ENCODE measurements at regions not wholly inside any gene's neighbourhood (a gene's known extent, or its start where the extent isn't known, plus 50 kb on each side); places are given as distances from the start of the nearest gene placed in this dataset.

DNA sequence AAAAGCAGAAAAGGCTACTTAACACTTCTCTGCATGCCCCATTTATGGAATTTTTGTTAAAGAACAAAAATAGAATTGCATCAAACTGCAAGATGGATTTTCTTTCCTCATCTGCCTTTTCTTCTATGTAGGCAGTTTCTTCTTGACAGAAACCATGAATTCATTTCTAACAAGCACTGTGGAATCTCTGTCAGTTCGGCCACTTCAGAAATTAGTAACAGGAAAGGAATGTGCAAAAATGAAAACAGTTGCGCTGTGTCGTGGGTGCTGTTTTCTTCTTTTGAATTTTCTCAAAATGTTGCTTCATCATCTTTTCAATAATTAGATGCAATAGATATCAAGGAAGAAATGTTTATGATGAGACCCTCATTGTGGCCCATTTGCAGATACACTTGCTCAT is 151.6 kb downstream of the FOXB1 start:
- TF ChIP-seq, protein P1, sequence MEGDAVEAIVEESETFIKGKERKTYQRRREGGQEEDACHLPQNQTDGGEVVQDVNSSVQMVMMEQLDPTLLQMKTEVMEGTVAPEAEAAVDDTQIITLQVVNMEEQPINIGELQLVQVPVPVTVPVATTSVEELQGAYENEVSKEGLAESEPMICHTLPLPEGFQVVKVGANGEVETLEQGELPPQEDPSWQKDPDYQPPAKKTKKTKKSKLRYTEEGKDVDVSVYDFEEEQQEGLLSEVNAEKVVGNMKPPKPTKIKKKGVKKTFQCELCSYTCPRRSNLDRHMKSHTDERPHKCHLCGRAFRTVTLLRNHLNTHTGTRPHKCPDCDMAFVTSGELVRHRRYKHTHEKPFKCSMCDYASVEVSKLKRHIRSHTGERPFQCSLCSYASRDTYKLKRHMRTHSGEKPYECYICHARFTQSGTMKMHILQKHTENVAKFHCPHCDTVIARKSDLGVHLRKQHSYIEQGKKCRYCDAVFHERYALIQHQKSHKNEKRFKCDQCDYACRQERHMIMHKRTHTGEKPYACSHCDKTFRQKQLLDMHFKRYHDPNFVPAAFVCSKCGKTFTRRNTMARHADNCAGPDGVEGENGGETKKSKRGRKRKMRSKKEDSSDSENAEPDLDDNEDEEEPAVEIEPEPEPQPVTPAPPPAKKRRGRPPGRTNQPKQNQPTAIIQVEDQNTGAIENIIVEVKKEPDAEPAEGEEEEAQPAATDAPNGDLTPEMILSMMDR (IDR thresholded peaks at IDR 0.05; ENCODE audit: extremely low read depth, missing control alignments), result no peak
- DNase-seq (ENCODE audit: low spot score), result no peak

DNA sequence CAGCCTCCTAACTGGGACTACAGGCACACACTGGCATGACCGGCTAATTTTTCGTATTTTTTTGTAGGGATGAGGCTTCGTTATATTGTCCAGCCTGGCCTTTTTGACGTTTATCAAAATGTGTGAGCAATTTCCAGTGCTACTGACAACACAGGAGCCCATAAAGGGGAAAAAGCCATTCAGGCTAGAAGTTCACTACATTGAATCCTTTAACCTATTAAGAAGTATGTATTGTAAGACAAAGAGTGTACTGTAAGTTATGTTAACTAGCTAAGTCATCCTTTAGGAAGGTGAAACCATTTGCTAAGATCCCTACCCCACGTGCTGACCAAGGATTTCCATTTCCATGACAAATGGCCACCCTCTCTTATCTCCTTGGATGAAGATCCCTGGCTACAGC is 156.8 kb downstream of the FOXB1 start:
- TF ChIP-seq, protein P1 (IDR thresholded peaks at IDR 0.05; ENCODE audit: extremely low read depth, missing control alignments), result no peak
- DNase-seq (ENCODE audit: low spot score), result no peak

DNA sequence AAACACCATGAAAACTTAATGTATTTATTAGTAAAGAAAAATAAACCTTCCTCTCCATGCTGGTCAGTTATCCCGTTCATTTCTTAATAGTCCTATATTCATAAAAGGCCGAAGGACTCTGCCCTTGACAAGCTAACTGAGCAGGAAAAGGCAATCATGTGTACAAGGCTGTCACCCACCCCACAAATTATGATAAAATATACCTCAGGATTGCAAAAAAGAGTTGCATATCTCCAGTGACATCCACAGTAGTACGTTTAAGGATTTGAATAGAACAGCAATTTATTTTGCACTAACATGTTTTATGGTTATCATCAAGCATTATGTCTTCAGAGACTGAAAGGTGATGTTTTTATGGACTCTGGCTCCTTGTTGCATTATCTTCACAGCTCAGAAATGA is 157.6 kb downstream of the FOXB1 start:
- no peak for DNase-seq (ENCODE audit: low spot score)
- TF ChIP-seq, protein P1 (IDR thresholded peaks at IDR 0.05; ENCODE audit: extremely low read depth, missing control alignments), result no peak

DNA sequence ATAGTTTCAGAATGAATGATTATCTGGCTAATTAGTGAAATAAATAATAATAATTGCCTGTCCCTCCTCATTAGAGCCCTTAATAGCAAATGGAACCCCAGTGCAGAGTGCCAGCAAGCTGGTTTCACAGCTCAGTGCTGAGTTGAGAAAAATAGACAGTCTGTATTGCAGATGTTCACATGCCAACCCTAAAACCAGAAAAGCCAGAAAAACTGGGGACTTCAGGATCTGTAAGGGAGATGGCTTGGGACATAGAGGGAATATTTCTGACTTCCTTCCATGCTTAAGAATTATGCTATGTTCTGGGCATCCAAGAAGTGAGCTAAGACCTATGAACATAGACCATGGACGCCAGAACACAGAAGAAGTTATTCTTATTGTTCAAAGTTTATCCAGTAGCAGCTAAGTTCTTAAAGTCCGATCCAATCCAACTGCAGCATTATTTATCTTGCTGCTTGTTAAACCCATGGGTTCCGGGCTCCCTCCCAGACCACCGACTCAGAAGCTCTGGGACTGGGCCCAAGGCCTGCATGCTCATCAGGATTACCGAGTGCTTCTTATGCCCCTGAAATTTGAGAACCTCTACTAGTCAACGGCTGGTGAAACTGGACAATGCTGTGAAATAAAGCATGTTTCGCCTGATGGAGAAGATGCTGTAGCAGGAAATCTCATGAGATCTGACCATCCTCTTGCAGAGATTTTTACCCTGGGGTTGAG is 158.3 kb downstream of the FOXB1 start:
- no peak for DNase-seq (ENCODE audit: low spot score)
- TF ChIP-seq, protein P1 (IDR thresholded peaks at IDR 0.05; ENCODE audit: extremely low read depth, missing control alignments), result no peak

DNA sequence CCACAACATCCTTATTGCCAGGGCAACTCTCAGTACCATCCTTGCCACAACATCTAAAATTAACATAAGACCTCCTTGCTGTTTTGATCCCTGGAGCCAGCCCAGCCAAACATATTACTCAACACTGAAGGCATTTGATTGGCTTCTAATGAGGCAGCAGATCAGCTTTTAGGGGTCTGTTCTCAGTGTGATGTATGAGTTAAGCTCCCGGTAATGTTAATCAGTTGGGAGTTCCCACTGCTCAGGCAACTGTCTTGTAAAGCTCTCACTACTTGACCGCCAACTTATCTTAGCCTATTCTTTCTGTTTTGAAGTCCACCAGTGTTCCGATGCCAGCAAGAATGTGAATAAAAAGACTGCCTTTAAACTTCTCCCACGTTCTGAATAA is 158.9 kb downstream of the FOXB1 start:
- DNase-seq (ENCODE audit: low spot score), result no peak
- TF ChIP-seq, protein P1 (IDR thresholded peaks at IDR 0.05; ENCODE audit: extremely low read depth, missing control alignments), result no peak

DNA sequence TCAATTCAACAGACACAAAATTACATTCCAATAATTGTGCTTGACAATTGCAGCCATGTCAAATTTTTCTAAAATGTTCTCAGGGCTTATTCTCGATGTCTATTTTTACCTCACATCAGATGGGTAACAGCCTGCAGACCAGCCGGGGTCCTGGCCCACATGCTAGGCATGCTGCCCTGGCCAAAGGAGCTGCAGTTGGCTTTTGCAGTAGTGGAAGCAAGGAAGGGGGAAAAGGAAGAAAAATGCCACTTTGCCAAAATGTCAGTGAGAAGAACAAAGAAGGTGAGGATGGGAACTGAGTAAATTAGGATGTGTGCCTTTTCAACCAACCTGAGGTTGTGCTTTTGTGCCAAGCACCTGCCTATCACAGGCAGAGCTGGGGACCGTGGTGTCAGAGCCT is 161.0 kb downstream of the FOXB1 start:
- TF ChIP-seq, protein P1 (IDR thresholded peaks at IDR 0.05; ENCODE audit: extremely low read depth, missing control alignments), result no peak
- DNase-seq (ENCODE audit: low spot score), result no peak

DNA sequence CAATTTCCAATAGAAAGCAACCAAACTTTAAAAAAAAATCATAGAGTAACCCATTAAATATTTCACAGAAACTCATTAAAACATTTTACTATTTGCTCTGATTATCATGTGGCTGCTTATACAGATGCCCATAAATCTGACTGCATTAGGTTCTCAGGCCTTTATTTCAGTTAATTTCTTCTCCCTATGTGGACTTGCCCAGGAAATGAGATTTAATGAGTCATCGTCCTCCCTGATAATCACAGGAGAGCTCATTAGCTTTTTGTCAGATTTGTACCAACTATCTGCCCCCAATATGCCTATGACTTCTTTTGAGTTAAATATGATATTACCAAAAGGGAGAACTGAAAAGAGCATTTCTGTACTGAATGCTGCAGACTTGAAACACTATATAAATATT is 168.0 kb downstream of the FOXB1 start:
- DNase-seq (ENCODE audit: low spot score), result no peak
- TF ChIP-seq, protein P1 (IDR thresholded peaks at IDR 0.05; ENCODE audit: extremely low read depth, missing control alignments), result no peak

Data from GM20000 (cell line).